ENCODE measurements at regions not wholly inside any gene's neighbourhood (a gene's known extent, or its start where the extent isn't known, plus 50 kb on each side); places are given as distances from the start of the nearest gene placed in this dataset.

- TF ChIP-seq POU6F1 (CRISPR knock-in tag; IDR thresholded peaks at IDR 0.05; ENCODE audit: borderline replicate concordance, low read depth), result no peak
- TF ChIP-seq ZFP3 (CRISPR knock-in tag; IDR thresholded peaks at IDR 0.05), result no peak
- TF ChIP-seq ISL1 (CRISPR knock-in tag; IDR thresholded peaks at IDR 0.05), result no peak
- TF ChIP-seq SNAI2 (CRISPR knock-in tag; IDR thresholded peaks at IDR 0.05), result no peak
- TF ChIP-seq ARNTL (CRISPR knock-in tag; IDR thresholded peaks at IDR 0.05; ENCODE audit: borderline replicate concordance, low read depth), result no peak
- no peak for TF ChIP-seq GLIS3 (CRISPR knock-in tag; IDR thresholded peaks at IDR 0.05)
These were observed 253.5 kb upstream of the JARID2 start for GRCh38 chr6:14992382-14992781.
